MM.1S (cell line): ENCODE measurements at regions not wholly inside any gene's neighbourhood (a gene's known extent, or its start where the extent isn't known, plus 50 kb on each side); places are given as distances from the start of the nearest gene placed in this dataset.

Experiments
- DNase-seq: peaks from one replicate; pipeline ENCODE4 v3.0.0-alpha.2; 2015
- H2AFZ ChIP-seq: fragments of 300-600 bp; sonication (generic); 2 replicates; pipeline ENCODE4 v1.6.0; 2016; ENCODE audit warnings: antibody characterized with exemption, low read length
- H3F3A ChIP-seq: fragments of 300-600 bp; sonication (generic); 2 replicates; pipeline ENCODE4 v1.6.1; 2016; ENCODE audit warnings: mild to moderate bottlenecking, antibody characterized with exemption, low read length, moderate library complexity, mixed read lengths; ENCODE audit not compliant: insufficient read depth
- H3K27ac ChIP-seq: fragments of 300-600 bp; sonication (generic); 2 replicates; pipeline ENCODE4 v1.5.1; 2016; ENCODE audit warnings: mild to moderate bottlenecking, low read length
- H3K27me3 ChIP-seq: fragments of 300-600 bp; sonication (generic); replicated peaks from 2 replicates; pipeline ENCODE4 v1.6.0; 2016; ENCODE audit warnings: low read length; ENCODE audit not compliant: insufficient read depth
- H3K36me3 ChIP-seq: fragments of 300-600 bp; sonication (generic); replicated peaks from 2 replicates; pipeline ENCODE4 v1.6.1; 2016; ENCODE audit warnings: mild to moderate bottlenecking, low read length, mixed read lengths; ENCODE audit not compliant: insufficient read depth
- H3K4me1 ChIP-seq: fragments of 300-600 bp; sonication (generic); 2 replicates; pipeline ENCODE4 v1.6.1; 2016; ENCODE audit warnings: low read length, mixed read lengths
- H3K4me2 ChIP-seq: fragments of 300-600 bp; sonication (generic); 2 replicates; pipeline ENCODE4 v1.6.0; 2016; ENCODE audit warnings: low read depth, low read length
- H3K4me3 ChIP-seq: fragments of 300-600 bp; sonication (generic); 2 replicates; pipeline ENCODE4 v1.5.1; 2016; ENCODE audit warnings: low read length, mixed read lengths
- H3K79me2 ChIP-seq: fragments of 300-600 bp; sonication (generic); 2 replicates; pipeline ENCODE4 v1.6.1; 2016; ENCODE audit warnings: mixed run types, low read length, mixed read lengths
- H3K9ac ChIP-seq: fragments of 300-600 bp; sonication (generic); 2 replicates; pipeline ENCODE4 v1.6.1; 2016; ENCODE audit warnings: low read length, mixed read lengths
- H3K9me2 ChIP-seq: fragments of 300-600 bp; sonication (generic); replicated peaks from 2 replicates; pipeline ENCODE4 v1.6.1; 2016; ENCODE audit warnings: mild to moderate bottlenecking, low read length, mixed read lengths; ENCODE audit not compliant: insufficient read depth
- H3K9me3 ChIP-seq: fragments of 300-600 bp; sonication (generic); replicated peaks from 2 replicates; pipeline ENCODE4 v1.6.1; 2016; ENCODE audit warnings: mild to moderate bottlenecking, low read length, mixed read lengths; ENCODE audit not compliant: insufficient read depth
- H4K20me1 ChIP-seq: fragments of 300-600 bp; sonication (generic); 2 replicates; pipeline ENCODE4 v1.6.1; 2016; ENCODE audit warnings: mild to moderate bottlenecking, low read length, moderate library complexity, mixed read lengths; ENCODE audit not compliant: insufficient read depth
- CTCF ChIP-seq: fragments of 300-600 bp; sonication (generic); IDR thresholded peaks from 2 replicates; pipeline ENCODE4 v1.5.1; 2016; ENCODE audit warnings: antibody characterized with exemption, low read length, mixed read lengths
- EZH2 ChIP-seq: fragments of 300-600 bp; sonication (generic); optimal IDR thresholded peaks from 2 replicates; pipeline ENCODE3; 2017; ENCODE audit warnings: low read depth, mild to moderate bottlenecking, antibody characterized with exemption, low read length, mixed read lengths
- EZH2phosphoT487 ChIP-seq: fragments of 300-600 bp; sonication (generic); IDR thresholded peaks from 2 replicates; pipeline ENCODE4 v1.6.1; 2018; ENCODE audit warnings: antibody characterized with exemption, low read length

- no peaks in the 10 kb centered on the region for H3K9me2 ChIP-seq
- no peak overlapping the region for H3K4me2 ChIP-seq
- TF ChIP-seq CTCF (no peak), EZH2 (no peak), EZH2phosphoT487 (no peak)
- H2AFZ ChIP-seq: no peak overlapping the region
- H4K20me1 ChIP-seq: no peaks in the 10 kb centered on the region
- H3K4me3 ChIP-seq: no peak overlapping the region
- H3K27ac ChIP-seq: no peak overlapping the region
- DNase-seq: no peak
- no peaks in the 10 kb centered on the region for H3K4me1 ChIP-seq
- no peaks in the 10 kb centered on the region for H3K79me2 ChIP-seq
- H3F3A ChIP-seq: no peaks in the 10 kb centered on the region
- H3K36me3 ChIP-seq: no peaks in the 10 kb centered on the region
- no peak overlapping the region for H3K9ac ChIP-seq
- H3K27me3 ChIP-seq: no peaks in the 10 kb centered on the region
- H3K9me3 ChIP-seq: no peaks in the 10 kb centered on the region
These were observed 320.7 kb downstream of the ADGRL2 start for GRCh38 chr1:82121421-82121820.

GRCh38 chr1:82116105-82116504 lies 315.4 kb downstream of the ADGRL2 start:
- no peak for TF ChIP-seq CTCF
- TF ChIP-seq EZH2: no peak
- TF ChIP-seq EZH2phosphoT487: no peak
- H3K9ac ChIP-seq: no peak overlapping the region
- H3K27ac ChIP-seq: no peak overlapping the region
- H3K79me2 ChIP-seq: no peaks in the 10 kb centered on the region
- no peaks in the 10 kb centered on the region for H3K27me3 ChIP-seq
- no peaks in the 10 kb centered on the region for H3F3A ChIP-seq
- no peak overlapping the region for H2AFZ ChIP-seq
- H4K20me1 ChIP-seq: no peaks in the 10 kb centered on the region
- no peaks in the 10 kb centered on the region for H3K36me3 ChIP-seq
- DNase-seq: no peak
- H3K4me3 ChIP-seq: no peak overlapping the region
- peaks cover 1% of the 10 kb centered on the region for H3K4me1 ChIP-seq
- H3K9me2 ChIP-seq: no peaks in the 10 kb centered on the region
- H3K9me3 ChIP-seq: no peaks in the 10 kb centered on the region
- no peak overlapping the region for H3K4me2 ChIP-seq

GRCh38 chr1:82114887-82115286 lies 314.2 kb downstream of the ADGRL2 start:
- H3K36me3 ChIP-seq: no peaks in the 10 kb centered on the region
- no peak overlapping the region for H2AFZ ChIP-seq
- DNase-seq: no peak
- H3K27me3 ChIP-seq: no peaks in the 10 kb centered on the region
- no peak overlapping the region for H3K9ac ChIP-seq
- H3K4me3 ChIP-seq: no peak overlapping the region
- no peaks in the 10 kb centered on the region for H3K9me3 ChIP-seq
- no peaks in the 10 kb centered on the region for H3K79me2 ChIP-seq
- H4K20me1 ChIP-seq: no peaks in the 10 kb centered on the region
- peaks cover 14% of the 10 kb centered on the region for H3K4me1 ChIP-seq
- H3K9me2 ChIP-seq: no peaks in the 10 kb centered on the region
- H3F3A ChIP-seq: peaks cover 1% of the 10 kb centered on the region; the same call in 1 of the 2 replicates
- TF ChIP-seq CTCF: no peak
- TF ChIP-seq EZH2: no peak
- H3K4me2 ChIP-seq: no peak overlapping the region
- no peak overlapping the region for H3K27ac ChIP-seq
